Upper lobe of left lung (tissue), 4 donors: ENCODE measurements at regions not wholly inside any gene's neighbourhood (a gene's known extent, or its start where the extent isn't known, plus 50 kb on each side); places are given as distances from the start of the nearest gene placed in this dataset.

ENCODE experiments used
- CTCF ChIP-seq, 6 experiments: fragments of 450-650 bp in 4 of 6; fragments of 200-600 bp in 2 of 6; sonication (generic) in 2 of 6; IDR thresholded peaks; one replicate each; pipeline ENCODE4 v1.5.1; 2016 to 2019; ENCODE audit warnings: antibody characterized with exemption in 6 of 6
- POLR2AphosphoS5 ChIP-seq, 2 donors: sonication (generic); formaldehyde crosslinking; IDR thresholded peaks; one replicate each; pipeline ENCODE4 v1.5.1; 2017; ENCODE audit warnings: antibody characterized with exemption in 2 of 2

- TF ChIP-seq CTCF (IDR thresholded peaks at IDR 0.05) (no peak), POLR2AphosphoS5 (IDR thresholded peaks at IDR 0.05) (no peak)
Observed at GRCh38 chr2:22126978-22127377, 1003.2 kb downstream of the TDRD15 start.
